Transverse colon (tissue), 4 donors: ENCODE measurements at regions not wholly inside any gene's neighbourhood (a gene's known extent, or its start where the extent isn't known, plus 50 kb on each side); places are given as distances from the start of the nearest gene placed in this dataset.

ENCODE experiments used
- DNase-seq: peaks from one replicate; pipeline ENCODE4 v3.0.0-alpha.2; 2019
- H3K27ac ChIP-seq, 4 donors: fragments of 200-600 bp; sonication (generic); 2 replicates each; pipeline ENCODE4 v1.5.1; 2016 to 2018; ENCODE audit warnings: inconsistent platforms in 4 of 4
- H3K27me3 ChIP-seq: fragments of 200-600 bp; sonication (generic); 2 replicates; pipeline ENCODE4 v1.5.1; 2017; ENCODE audit warnings: inconsistent platforms
- H3K36me3 ChIP-seq, 4 donors: fragments of 200-600 bp; sonication (generic); 2 replicates each; pipeline ENCODE4 v1.5.1; 2017 to 2019; ENCODE audit warnings: inconsistent platforms in 4 of 4
- H3K4me1 ChIP-seq, 4 donors: fragments of 200-600 bp; sonication (generic); 2 replicates each; pipeline ENCODE4 v1.5.1; 2017 to 2020; ENCODE audit warnings: inconsistent platforms in 4 of 4
- H3K4me3 ChIP-seq, 4 donors: fragments of 200-600 bp; sonication (generic); 1 replicate in 1 of 4; 2 replicates in 3 of 4; pipeline versions ENCODE4 v1.5.1 to v1.6.1; 2017 to 2019; ENCODE audit warnings: inconsistent platforms in 4 of 4
- H3K9me3 ChIP-seq, 2 donors: fragments of 200-600 bp; sonication (generic); 2 replicates each; pipeline ENCODE4 v1.5.1; 2017 to 2019; ENCODE audit warnings: inconsistent platforms in 2 of 2
- EP300 ChIP-seq: sonication (generic); formaldehyde crosslinking; IDR thresholded peaks from one replicate; pipeline ENCODE4 v1.6.1; 2017; ENCODE audit warnings: antibody characterized with exemption, low read depth
- POLR2A ChIP-seq: fragments of 450-650 bp; IDR thresholded peaks from one replicate; pipeline ENCODE4 v1.6.1; 2016; ENCODE audit warnings: antibody characterized with exemption, mild to moderate bottlenecking, moderate library complexity
- POLR2AphosphoS5 ChIP-seq, 3 donors: sonication (generic); formaldehyde crosslinking; IDR thresholded peaks; one replicate each; pipeline ENCODE4 v1.6.1; 2016; ENCODE audit warnings: antibody characterized with exemption in 3 of 3
- WGBS, 2 donors: methylation state at CpG; one replicate each; pipeline ENCODE4 v1.1.5; 2018; ENCODE audit warnings: low coverage in 1 of 2; 5-methylcytosine and 5-hydroxymethylcytosine counted together
- in situ Hi-C, 4 donors: fragments of 200-750 bp; cut with MboI; loops; one replicate each; pipeline versions ENCODE4 v1.15.0 to v1.15.1; 2017; ENCODE audit warnings: low sequenced_read_pairs in 3 of 4, low pct_ligation_motif_present in 1 of 4, low pct_unique_long_range_greater_than_20kb in 1 of 4
- intact Hi-C: fragments of 100-400 bp; cut with DNase I; formaldehyde crosslinking; loops from one replicate; pipeline ENCODE4 v1.15.1; 2023; ENCODE audit warnings: low total_unique reads
- TF ChIP-seq, protein P1 (sequence below), 5 experiments: fragments of 200-600 bp in 3 of 5; fragments of 450-650 bp in 2 of 5; sonication (generic) in 3 of 5; IDR thresholded peaks; 1 replicate in 2 of 5; 2 replicates in 3 of 5; pipeline ENCODE4 v1.5.1; 2016 to 2017; ENCODE audit warnings: antibody characterized with exemption in 5 of 5, inconsistent platforms in 3 of 5, mild to moderate bottlenecking in 2 of 5, moderate library complexity in 1 of 5

DNA sequence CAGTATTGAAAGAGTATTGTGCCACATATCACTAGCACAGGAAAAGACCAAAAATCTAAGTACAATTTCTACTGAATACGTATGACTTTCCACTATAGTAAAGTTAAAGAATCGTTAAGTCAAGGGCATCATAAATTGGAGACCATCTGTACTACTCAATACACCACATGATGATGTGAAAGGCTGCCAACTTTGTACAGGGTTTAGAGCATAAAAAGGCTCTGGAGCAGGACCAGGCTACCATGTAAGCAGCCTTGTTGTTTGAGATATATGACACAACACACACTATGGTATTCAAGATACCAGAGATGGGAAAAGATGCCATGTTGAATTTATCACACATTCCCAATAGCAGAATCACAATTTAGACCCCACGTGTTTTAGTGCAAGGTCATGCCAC is 294.9 kb upstream of the TRPC5 start:
- no peaks in the 10 kb centered on the region for H3K36me3 ChIP-seq
- no peak for DNase-seq
- TF ChIP-seq POLR2AphosphoS5 (IDR thresholded peaks at IDR 0.05) (no peak), EP300 (no peak), POLR2A (no peak)
- TF ChIP-seq, protein P1, sequence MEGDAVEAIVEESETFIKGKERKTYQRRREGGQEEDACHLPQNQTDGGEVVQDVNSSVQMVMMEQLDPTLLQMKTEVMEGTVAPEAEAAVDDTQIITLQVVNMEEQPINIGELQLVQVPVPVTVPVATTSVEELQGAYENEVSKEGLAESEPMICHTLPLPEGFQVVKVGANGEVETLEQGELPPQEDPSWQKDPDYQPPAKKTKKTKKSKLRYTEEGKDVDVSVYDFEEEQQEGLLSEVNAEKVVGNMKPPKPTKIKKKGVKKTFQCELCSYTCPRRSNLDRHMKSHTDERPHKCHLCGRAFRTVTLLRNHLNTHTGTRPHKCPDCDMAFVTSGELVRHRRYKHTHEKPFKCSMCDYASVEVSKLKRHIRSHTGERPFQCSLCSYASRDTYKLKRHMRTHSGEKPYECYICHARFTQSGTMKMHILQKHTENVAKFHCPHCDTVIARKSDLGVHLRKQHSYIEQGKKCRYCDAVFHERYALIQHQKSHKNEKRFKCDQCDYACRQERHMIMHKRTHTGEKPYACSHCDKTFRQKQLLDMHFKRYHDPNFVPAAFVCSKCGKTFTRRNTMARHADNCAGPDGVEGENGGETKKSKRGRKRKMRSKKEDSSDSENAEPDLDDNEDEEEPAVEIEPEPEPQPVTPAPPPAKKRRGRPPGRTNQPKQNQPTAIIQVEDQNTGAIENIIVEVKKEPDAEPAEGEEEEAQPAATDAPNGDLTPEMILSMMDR (IDR thresholded peaks at IDR 0.05), result no peak
- H3K4me3 ChIP-seq, result no peak overlapping the region
- H3K27ac ChIP-seq, result no peak overlapping the region
- intact Hi-C loops, result no loop called here
- H3K4me1 ChIP-seq, result no peaks in the 10 kb centered on the region
- 66 to 75% methylated on average over 2 to 3 of the region's 3 CpGs for WGBS, 2 donors
- H3K27me3 ChIP-seq, result no peaks in the 10 kb centered on the region
- in situ Hi-C loops, result no loop called here
- no peaks in the 10 kb centered on the region for H3K9me3 ChIP-seq

- no peaks in the 10 kb centered on the region for H3K36me3 ChIP-seq
- H3K27ac ChIP-seq, result no peak overlapping the region
- H3K27me3 ChIP-seq, result no peaks in the 10 kb centered on the region
- H3K4me3 ChIP-seq, result no peak overlapping the region
- in situ Hi-C loops, result no loop called here
- no peaks in the 10 kb centered on the region for H3K4me1 ChIP-seq
- WGBS, 2 donors, result 37% methylated on average over 3 of the region's 3 CpGs; no CpG with 5 or more reads in 1 of the 2 donors
- TF ChIP-seq, protein P1 (IDR thresholded peaks at IDR 0.05), result no peak
- TF ChIP-seq POLR2A (no peak), POLR2AphosphoS5 (IDR thresholded peaks at IDR 0.05) (no peak), EP300 (no peak)
- H3K9me3 ChIP-seq, result no peaks in the 10 kb centered on the region
- no peak for DNase-seq
- intact Hi-C loops, result no loop called here
Measured at GRCh38 chrX:112368371-112368770, 285.8 kb upstream of the TRPC5 start.

GRCh38 chrX:112367065-112367464 is 284.5 kb upstream of the TRPC5 start:
- Histone ChIP-seq H3K9me3 (no peaks in the 10 kb centered on the region), H3K27me3 (no peaks in the 10 kb centered on the region), H3K27ac (no peak overlapping the region), H3K4me1 (no peaks in the 10 kb centered on the region), H3K36me3 (no peaks in the 10 kb centered on the region), H3K4me3 (no peak overlapping the region)
- DNase-seq, result no peak
- TF ChIP-seq POLR2AphosphoS5 (IDR thresholded peaks at IDR 0.05), result no peak
- no peak for TF ChIP-seq POLR2A
- intact Hi-C loops, result no loop called here
- in situ Hi-C loops, result no loop called here
- WGBS, 2 donors, result 83% methylated on average over 1 of the region's 1 CpG; no CpG with 5 or more reads in 1 of the 2 donors

GRCh38 chrX:112359906-112360305 is 277.3 kb upstream of the TRPC5 start:
- H3K4me3 ChIP-seq, result no peak overlapping the region
- 36 to 49% methylated on average over 1 of the region's 1 CpG for WGBS, 2 donors
- DNase-seq, result no peak
- no peak for TF ChIP-seq EP300
- no peaks in the 10 kb centered on the region for H3K9me3 ChIP-seq
- intact Hi-C loops, result no loop called here
- H3K27me3 ChIP-seq, result no peaks in the 10 kb centered on the region
- in situ Hi-C loops, result no loop called here
- H3K27ac ChIP-seq, result no peak overlapping the region
- no peaks in the 10 kb centered on the region for H3K4me1 ChIP-seq
- no peaks in the 10 kb centered on the region for H3K36me3 ChIP-seq

DNA sequence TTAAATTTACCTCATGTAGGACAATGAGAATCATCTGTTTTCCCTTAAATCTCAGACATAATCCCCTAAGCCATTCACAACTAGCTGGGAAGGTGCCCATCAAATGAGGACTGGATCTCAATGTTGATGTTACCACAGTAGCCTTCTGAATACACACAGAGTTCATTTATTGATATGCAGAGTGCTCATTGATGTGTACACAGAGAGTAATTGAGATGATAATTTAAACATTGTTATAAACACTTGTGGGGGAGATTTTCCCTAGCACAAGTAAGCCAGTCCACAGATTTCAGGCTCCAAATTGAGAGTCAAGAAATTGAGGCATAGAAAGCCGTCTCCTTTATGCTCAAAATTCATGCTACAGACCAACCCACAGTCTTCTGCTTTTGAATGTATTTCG is 273.4 kb upstream of the TRPC5 start:
- intact Hi-C loops, result no loop called here
- in situ Hi-C loops, result no loop called here
- H3K4me1 ChIP-seq, result no peaks in the 10 kb centered on the region
- no peaks in the 10 kb centered on the region for H3K9me3 ChIP-seq
- no peak for DNase-seq
- TF ChIP-seq, protein P1 (IDR thresholded peaks at IDR 0.05), result no peak
- WGBS, 2 donors, result 40 to 83% methylated on average over 2 of the region's 2 CpGs
- H3K27ac ChIP-seq, result no peak overlapping the region
- no peaks in the 10 kb centered on the region for H3K27me3 ChIP-seq
- H3K36me3 ChIP-seq, result no peaks in the 10 kb centered on the region
- H3K4me3 ChIP-seq, result no peak overlapping the region
